Heart left ventricle (tissue), 16 donors: ENCODE measurements at regions not wholly inside any gene's neighbourhood (a gene's known extent, or its start where the extent isn't known, plus 50 kb on each side); places are given as distances from the start of the nearest gene placed in this dataset.

Experiments
- ATAC-seq, 4 donors: fragments of 200-7000 bp; cut with Tn5 transposase; one replicate each; pipeline ENCODE4 v1.9.1; 2020 to 2022; ENCODE audit warnings: moderate library complexity in 4 of 4, mild to moderate bottlenecking in 3 of 4, moderate number of reproducible peaks in 1 of 4
- DNase-seq, 5 donors: peaks; one replicate each; pipeline ENCODE4 v3.0.0-alpha.2; 2020
- H3K27ac ChIP-seq, 12 donors: fragments of 200-600 bp; sonication (generic) in 4 of 12; one replicate each; pipeline versions ENCODE4 v1.5.0 to v1.8.0; 2016 to 2022; ENCODE audit warnings: mild to moderate bottlenecking in 2 of 12
- H3K27me3 ChIP-seq, 9 donors: fragments of 200-600 bp; sonication (generic) in 2 of 9; one replicate each; pipeline versions ENCODE4 v1.5.1 to v1.8.0; 2016 to 2022; ENCODE audit warnings: mild to moderate bottlenecking in 3 of 9
- H3K36me3 ChIP-seq, 9 donors: fragments of 200-600 bp; sonication (generic) in 2 of 9; one replicate each; pipeline versions ENCODE4 v1.5.0 to v1.8.0; 2018 to 2022; ENCODE audit warnings: mild to moderate bottlenecking in 2 of 9
- H3K4me1 ChIP-seq, 12 donors: fragments of 200-600 bp; sonication (generic) in 4 of 12; one replicate each; pipeline versions ENCODE4 v1.5.0 to v1.8.0; 2016 to 2022; ENCODE audit warnings: mild to moderate bottlenecking in 3 of 12
- H3K4me3 ChIP-seq, 12 donors: fragments of 200-600 bp; sonication (generic) in 4 of 12; one replicate each; pipeline versions ENCODE4 v1.5.0 to v1.8.0; 2017 to 2022; ENCODE audit warnings: mild to moderate bottlenecking in 9 of 12, moderate library complexity in 4 of 12
- H3K9me3 ChIP-seq, 12 donors: fragments of 200-600 bp; sonication (generic) in 4 of 12; one replicate each; pipeline versions ENCODE4 v1.5.0 to v1.8.0; 2016 to 2022; ENCODE audit warnings: mild to moderate bottlenecking in 1 of 12
- POLR2A ChIP-seq, 2 donors: fragments of 450-650 bp; IDR thresholded peaks; one replicate each; pipeline ENCODE4 v1.6.1; 2017; ENCODE audit warnings: antibody characterized with exemption in 2 of 2, mild to moderate bottlenecking in 2 of 2, moderate library complexity in 2 of 2
- WGBS, 4 donors: extraction: QIAGEN DNeasy Blood & Tissue Kit in 2 of 4; methylation state at CpG; one replicate each; pipeline versions ENCODE4 v1.1.5 to v1.1.7; 2013 to 2018; 5-methylcytosine and 5-hydroxymethylcytosine counted together
- intact Hi-C, 10 donors: fragments of 100-400 bp; cut with DNase I; formaldehyde crosslinking; loops; one replicate each; pipeline versions ENCODE4 v1.11.1 to v1.14.2; 2022
- TF ChIP-seq, protein P1 (sequence below), 12 donors: fragments of 200-600 bp; sonication (generic) in 4 of 12; IDR thresholded peaks; one replicate each; pipeline versions ENCODE4 v1.5.0 to v1.8.0; 2018 to 2022; ENCODE audit warnings: antibody characterized with exemption in 12 of 12, mild to moderate bottlenecking in 5 of 12
- donor health status: ischemic (EF 13 %, LVEDD 7.1; RV severe dilation, severe dysfunction).
- donor health status: healthy with polysubstance abuse.
- donor health status: DM: no; HTN: yes; CAD: no.
- donor health status: DM: no; HTN: no; CAD: no.
- donor health status: ischemic (EF 25% LVEDD 6.9; RV normal size, moderate dysfunction).
- donor health status: ischemic (EF 25% LVEDD 5.7; RV mildly dilated, moderate dysfunction).
- donor health status: healthy.
- donor health status: DM: yes; HTN: yes; CAD: no.
- donor health status: ischemic (EF 35%, LVEDD 5.7; RV mildly dilated, moderate dysfunction).
- donor health status: nonischemic (EF 11% LVEDD 7.7; RV severe dilation, severe dysfunction).
- donor health status: DM: yes; HTN: yes; CAD: no.
- donor health status: PGD.
- donor health status: ischemic (EF 29% LVEDD 5.4; RV normal size, mild dysfunction).
- donor health status: nonischemic (EF 23%, LVEDD 6.1; RV moderate dilation, normal function).

DNA sequence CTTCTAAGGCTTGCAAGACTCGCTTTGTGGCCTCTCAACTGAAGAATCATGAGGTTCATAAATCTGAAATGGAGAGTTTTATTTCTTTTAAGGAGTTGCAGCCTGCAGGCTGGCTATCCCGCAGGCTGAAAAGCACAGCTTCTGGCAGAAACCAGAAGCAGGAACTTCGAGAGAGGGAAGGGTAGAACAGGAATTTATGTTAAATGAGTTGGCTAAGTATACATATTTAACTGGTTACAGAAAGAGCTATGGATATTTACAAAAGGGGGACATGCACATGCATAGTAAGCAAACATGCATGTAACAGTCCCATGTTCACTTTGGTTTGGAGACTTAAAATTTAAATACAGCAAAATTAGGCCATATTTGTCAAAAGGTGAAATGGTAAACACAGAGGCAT, 787.0 kb downstream of the TFAP2A start:
- Histone ChIP-seq H3K27me3 (no peaks in the 10 kb centered on the region), H3K4me1 (no peaks in the 10 kb centered on the region), H3K36me3 (no peaks in the 10 kb centered on the region), H3K27ac (no peak overlapping the region), H3K9me3 (peaks cover 0 to 38% (median 7%) of the 10 kb centered on the region in 12 donors), H3K4me3 (no peak overlapping the region)
- no peak for ATAC-seq
- intact Hi-C loops: no loop called here
- TF ChIP-seq POLR2A (IDR thresholded peaks at IDR 0.05): no peak
- TF ChIP-seq, protein P1, sequence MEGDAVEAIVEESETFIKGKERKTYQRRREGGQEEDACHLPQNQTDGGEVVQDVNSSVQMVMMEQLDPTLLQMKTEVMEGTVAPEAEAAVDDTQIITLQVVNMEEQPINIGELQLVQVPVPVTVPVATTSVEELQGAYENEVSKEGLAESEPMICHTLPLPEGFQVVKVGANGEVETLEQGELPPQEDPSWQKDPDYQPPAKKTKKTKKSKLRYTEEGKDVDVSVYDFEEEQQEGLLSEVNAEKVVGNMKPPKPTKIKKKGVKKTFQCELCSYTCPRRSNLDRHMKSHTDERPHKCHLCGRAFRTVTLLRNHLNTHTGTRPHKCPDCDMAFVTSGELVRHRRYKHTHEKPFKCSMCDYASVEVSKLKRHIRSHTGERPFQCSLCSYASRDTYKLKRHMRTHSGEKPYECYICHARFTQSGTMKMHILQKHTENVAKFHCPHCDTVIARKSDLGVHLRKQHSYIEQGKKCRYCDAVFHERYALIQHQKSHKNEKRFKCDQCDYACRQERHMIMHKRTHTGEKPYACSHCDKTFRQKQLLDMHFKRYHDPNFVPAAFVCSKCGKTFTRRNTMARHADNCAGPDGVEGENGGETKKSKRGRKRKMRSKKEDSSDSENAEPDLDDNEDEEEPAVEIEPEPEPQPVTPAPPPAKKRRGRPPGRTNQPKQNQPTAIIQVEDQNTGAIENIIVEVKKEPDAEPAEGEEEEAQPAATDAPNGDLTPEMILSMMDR (IDR thresholded peaks at IDR 0.05): no peak
- DNase-seq: no peak
- WGBS, 4 donors: 68 to 78% (median 72%) methylated on average over 3 of the region's 3 CpGs

DNA sequence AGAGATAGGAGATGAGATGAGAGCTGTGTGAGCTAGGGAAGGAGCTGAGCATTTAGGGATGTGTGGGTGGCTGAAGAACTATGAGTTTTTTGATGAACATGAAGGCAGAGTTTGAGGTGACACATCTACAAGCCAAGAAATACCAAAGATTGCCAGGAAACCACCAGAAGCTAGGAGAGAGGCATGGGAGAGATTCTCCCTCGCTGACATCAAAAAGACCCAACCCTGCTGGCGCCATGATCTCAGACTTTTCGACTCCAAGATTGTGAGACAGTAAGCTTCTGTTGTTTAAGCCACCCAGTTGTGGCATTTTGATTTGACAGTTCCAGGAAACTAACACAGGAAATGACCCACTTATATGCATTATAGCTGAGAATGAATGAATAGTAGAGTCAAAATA, 790.9 kb downstream of the TFAP2A start:
- WGBS, 4 donors: 56 to 74% (median 66%) methylated on average over 3 of the region's 3 CpGs

DNA sequence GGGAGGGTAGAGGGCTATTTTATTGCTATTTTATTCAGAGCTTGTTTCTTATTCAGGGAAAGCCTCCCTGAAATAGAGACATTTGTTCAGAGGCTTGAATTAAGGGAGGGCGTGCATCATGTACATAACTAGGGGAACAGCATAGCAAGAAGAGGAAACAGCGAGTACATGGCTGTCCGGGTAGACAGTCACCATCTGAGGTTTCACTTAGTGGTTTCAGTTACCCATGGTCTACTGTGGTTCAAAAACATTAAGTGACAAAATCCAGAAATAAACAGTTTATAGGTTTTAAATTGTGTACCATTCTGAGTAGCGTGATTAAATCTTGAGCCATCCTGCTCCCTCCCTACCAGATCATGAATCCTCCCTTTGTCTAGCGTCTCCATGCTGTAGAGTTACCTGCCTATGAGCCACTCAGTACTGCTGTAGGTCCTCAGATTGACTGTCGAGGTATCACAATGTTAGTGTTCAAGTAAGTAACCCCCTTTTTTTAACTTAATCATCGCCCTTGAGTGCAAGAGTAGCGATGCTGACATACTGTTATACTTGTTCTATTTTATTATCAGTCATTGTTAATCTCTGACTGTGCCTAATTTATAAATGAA, 791.5 kb downstream of the TFAP2A start:
- WGBS, 4 donors: 83 to 89% (median 88%) methylated on average over 8 of the region's 8 CpGs
- DNase-seq (no peak), ATAC-seq (no peak)
- intact Hi-C loops: no loop called here
- H3K27ac ChIP-seq: no peak overlapping the region
- H3K4me3 ChIP-seq: no peak overlapping the region
- peaks cover 0 to 22% (median 0%) of the 10 kb centered on the region in 12 donors for H3K9me3 ChIP-seq
- H3K27me3 ChIP-seq: no peaks in the 10 kb centered on the region
- H3K36me3 ChIP-seq: no peaks in the 10 kb centered on the region
- TF ChIP-seq, protein P1 (IDR thresholded peaks at IDR 0.05): no peak
- no peak for TF ChIP-seq POLR2A (IDR thresholded peaks at IDR 0.05)
- no peaks in the 10 kb centered on the region for H3K4me1 ChIP-seq

More for the DNA sequence above, 790.9 kb downstream of the TFAP2A start:
- H3K4me1 ChIP-seq: no peaks in the 10 kb centered on the region
- no peak for TF ChIP-seq POLR2A (IDR thresholded peaks at IDR 0.05)
- TF ChIP-seq, protein P1 (IDR thresholded peaks at IDR 0.05): no peak
- H3K27ac ChIP-seq: no peak overlapping the region
- no peak for DNase-seq
- H3K9me3 ChIP-seq: peaks cover 0 to 22% (median 0%) of the 10 kb centered on the region in 12 donors
- no peak overlapping the region for H3K4me3 ChIP-seq
- no peaks in the 10 kb centered on the region for H3K27me3 ChIP-seq
- intact Hi-C loops: no loop called here
- H3K36me3 ChIP-seq: no peaks in the 10 kb centered on the region
- ATAC-seq: no peak

DNA sequence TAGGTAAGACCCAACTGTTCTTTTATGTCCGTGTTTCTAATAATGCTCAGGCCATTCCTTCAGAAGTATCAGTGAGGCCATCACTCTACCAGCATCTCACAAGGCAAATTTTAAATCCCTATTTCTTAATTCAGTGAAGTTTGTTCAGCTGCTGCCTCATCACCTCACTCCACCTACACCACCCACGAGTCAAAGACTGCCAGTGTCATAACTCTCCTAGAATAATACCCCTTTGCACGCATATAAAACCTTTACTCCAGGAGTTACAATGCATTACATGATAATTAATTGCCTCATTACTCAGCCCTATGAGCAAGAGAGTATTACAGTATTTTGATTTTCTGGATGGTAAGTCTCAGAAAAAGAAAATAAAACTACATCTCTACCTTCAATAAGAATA, 793.6 kb downstream of the TFAP2A start:
- no peaks in the 10 kb centered on the region for H3K36me3 ChIP-seq
- H3K27ac ChIP-seq: no peak overlapping the region
- H3K4me3 ChIP-seq: no peak overlapping the region
- intact Hi-C loops: no loop called here
- H3K9me3 ChIP-seq: peaks cover 0 to 15% (median 0%) of the 10 kb centered on the region in 12 donors
- TF ChIP-seq, protein P1 (IDR thresholded peaks at IDR 0.05): no peak
- no peak for TF ChIP-seq POLR2A (IDR thresholded peaks at IDR 0.05)
- DNase-seq: no peak
- 77 to 80% (median 79%) methylated on average over 3 of the region's 3 CpGs for WGBS, 4 donors
- H3K27me3 ChIP-seq: no peaks in the 10 kb centered on the region
- ATAC-seq: no peak
- no peaks in the 10 kb centered on the region for H3K4me1 ChIP-seq
